CD4-positive, alpha-beta T cell treated with Interleukin-15 for 4 hours (primary cell): ENCODE measurements at regions not wholly inside any gene's neighbourhood (a gene's known extent, or its start where the extent isn't known, plus 50 kb on each side); places are given as distances from the start of the nearest gene placed in this dataset.
"Not testable (repeated sequence)": the region's sequence is repeated elsewhere in the genome, so short reads cannot be mapped to it uniquely, and the experiment has no call there.

Source experiments
- DNase-seq: peaks from one replicate; pipeline ENCODE4 v3.0.0-alpha.2; 2020; ENCODE audit warnings: low spot score

- DNase-seq, result no peak
Observed at GRCh38 chr7:68917041-68917651, 681.1 kb upstream of the AUTS2 start.

DNA sequence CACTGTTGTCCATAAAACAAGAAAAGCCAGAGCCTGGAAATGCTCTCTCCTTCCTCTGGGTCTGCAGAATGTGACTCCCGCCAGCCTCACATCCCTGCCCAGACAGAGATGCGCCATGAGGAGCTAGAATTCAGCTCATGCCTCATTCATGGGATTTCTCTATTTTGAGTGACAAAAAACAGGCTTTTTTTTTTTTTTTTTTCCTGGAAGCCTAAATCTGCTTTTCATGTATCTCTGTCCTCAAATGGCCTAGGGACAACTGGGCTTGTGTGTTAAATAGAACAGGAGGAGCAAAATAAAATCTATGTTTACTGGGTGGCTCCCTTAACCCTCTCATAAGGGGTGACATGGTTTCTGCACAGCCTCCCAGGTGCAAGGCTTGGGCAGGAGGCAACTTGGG, 679.7 kb upstream of the AUTS2 start:
- no peak for DNase-seq

DNA sequence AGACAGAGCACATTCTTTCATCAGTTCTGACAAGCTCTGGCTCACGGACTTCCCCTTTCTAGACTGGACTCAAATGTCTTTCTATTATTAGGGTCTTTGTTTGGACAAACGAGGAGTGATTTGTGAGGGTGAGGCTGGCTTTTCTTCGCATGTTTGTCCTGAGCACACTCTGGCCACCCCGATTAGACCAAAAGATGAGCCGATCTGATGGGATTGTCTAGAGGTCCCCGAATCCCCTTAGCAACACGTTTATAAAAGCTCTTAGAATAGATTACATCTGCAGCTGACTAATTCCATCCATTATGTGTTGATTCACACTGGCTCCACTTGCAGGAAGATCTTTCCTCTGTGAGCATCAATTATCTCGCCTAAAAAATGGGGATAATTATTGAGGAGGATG, 675.4 kb upstream of the AUTS2 start:
- DNase-seq, result no peak

- DNase-seq, result no peak
Observed at GRCh38 chr7:68925241-68925640, 673.0 kb upstream of the AUTS2 start.

GRCh38 chr7:68929781-68930261, 668.5 kb upstream of the AUTS2 start:
- no peak for DNase-seq

DNA sequence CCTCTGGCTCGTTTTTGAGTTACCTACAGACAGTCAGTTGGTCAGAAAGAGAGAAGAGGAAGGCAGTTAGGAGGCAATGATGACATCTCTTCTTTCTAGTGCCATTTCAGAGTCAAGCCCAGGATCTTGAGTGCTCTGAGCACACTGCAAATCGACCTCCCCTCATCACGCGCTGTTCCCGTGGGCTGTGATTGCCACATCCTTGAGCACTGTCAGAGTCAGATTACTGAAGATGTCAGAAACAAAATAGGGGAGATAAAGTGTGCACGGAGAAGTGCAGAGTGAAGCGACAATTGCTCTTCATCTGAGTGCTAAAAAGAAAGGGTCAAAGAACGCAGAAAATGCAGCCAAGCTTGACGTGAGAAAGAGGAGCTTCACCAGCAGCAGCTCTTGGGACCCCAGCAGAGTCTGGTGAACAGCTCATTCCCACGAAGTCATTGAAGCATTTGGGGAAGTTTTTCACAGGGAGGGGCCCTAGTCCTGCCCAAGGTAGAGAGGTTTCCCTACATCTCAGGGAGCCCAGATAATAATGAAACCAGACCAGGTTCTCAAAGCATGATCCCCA, 661.7 kb upstream of the AUTS2 start:
- DNase-seq, result no peak

DNA sequence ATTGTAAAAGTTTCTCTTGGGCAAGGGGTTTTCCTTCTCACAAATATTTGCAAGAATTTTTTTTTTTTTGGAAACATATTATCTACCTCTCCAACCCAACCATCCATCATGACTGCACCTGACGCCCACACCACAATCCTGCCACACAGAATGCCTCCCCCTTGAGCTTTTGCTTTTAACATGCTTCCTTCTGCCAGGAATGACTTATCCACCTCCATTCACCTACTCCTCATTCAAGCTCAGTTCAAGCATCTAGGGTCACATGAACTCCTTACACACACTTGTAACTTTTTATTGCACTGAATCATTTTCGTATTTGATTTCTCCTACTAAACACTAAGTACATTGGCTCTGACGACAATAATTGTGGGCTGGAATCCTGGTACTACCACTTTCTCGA, 660.1 kb upstream of the AUTS2 start:
- no peak for DNase-seq

DNA sequence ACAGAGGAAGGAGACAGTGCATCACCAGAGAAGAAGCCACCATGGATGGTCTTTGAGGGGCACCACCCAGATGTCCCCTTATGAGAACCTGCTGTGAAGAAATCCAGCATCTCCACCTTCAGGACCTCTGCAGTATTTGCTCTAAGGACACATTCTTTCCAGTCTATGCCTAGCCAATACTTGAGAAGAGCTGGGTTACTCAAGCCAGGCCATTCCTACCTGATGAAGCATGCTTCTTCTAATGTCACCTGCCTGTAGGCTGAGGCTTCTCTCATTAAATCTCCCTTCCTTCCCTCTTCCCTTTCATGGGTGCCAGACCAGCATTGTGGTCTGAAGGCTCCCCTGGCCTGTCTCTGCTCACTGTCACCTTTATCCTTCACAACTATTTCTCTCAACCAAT, 654.5 kb upstream of the AUTS2 start:
- no peak for DNase-seq

GRCh38 chr7:68955656-68956055, 642.6 kb upstream of the AUTS2 start:
- DNase-seq, result no peak

- DNase-seq, result no peak
Observed at GRCh38 chr7:68958571-68958970, 639.7 kb upstream of the AUTS2 start.

DNA sequence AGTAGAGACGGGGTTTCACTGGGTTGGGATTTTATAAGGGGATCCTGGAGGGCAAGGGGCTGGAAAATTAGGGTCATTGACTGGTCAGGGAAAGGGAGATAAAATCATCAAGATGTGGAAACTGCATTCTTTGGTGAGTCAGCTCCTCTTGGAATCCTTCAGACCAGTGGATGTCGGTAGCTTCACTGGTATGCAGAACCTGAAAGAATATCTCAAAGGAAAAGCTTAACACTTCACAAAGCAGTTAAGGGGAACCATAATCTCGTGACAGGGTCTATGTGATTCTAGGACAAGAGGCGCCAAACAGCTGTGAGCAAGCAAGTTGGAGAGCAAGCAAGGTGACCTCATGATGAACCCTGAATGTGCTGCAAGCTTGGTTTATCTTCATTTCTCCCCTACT, 634.7 kb upstream of the AUTS2 start:
- no peak for DNase-seq

DNA sequence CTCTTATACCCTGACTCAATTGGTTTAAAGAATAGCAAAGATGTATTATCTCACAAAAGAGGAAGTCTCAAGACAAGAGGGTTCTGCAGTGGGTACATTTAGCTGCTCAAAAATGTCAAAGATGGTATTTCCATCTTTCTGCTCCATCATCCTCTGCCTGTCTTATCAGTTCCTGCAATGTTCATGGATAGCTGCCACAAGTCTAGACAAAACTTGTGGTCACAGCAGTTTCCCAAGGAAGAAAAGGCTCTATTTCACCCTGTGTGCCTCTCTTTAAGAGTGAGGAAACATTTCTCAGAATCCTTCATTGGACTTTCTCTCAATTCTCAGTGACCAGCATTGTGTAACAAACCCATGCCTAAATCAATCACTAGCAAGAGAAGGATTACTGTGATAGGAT, 634.2 kb upstream of the AUTS2 start:
- no peak for DNase-seq

- DNase-seq, result no peak
Observed at GRCh38 chr7:68965351-68965750, 632.9 kb upstream of the AUTS2 start.

GRCh38 chr7:68967598-68967997, 630.7 kb upstream of the AUTS2 start:
- no peak for DNase-seq

GRCh38 chr7:68969571-68969970, 628.7 kb upstream of the AUTS2 start:
- DNase-seq, result no peak

DNA sequence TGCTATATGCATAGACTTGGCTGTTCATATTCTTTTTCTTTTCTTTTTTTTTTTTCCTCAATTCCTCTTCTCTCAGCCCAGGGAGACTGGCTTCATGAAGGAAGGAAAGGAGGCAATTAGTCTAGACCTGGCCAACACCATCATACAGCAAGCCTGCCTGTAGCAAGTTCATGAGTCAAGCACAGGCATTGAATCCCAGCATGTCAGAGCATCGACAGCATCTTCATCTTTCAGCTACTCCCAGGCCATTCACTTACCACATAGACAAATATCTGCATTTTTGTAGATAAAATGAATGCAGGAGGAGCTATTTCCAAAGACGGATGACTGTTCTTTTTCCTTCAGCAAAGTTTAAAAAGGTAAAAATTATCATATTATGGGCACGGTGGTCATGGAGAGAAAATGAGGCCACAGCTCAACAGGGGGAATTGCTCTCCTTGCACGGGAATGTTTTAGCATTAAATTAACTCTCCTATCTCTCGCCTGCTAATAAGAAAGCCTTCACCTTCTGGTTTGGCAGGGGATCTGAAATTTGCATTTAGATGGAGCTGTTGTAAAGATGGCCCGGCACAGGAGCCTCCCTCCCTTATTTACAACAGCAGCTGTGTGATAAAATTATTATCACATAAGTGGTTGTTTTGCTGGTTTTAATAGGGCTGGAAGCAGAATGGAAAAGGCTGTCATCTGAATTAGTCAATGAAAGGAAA, 626.5 kb upstream of the AUTS2 start:
- no peak for DNase-seq

- no peak for DNase-seq
Observed at GRCh38 chr7:68977385-68978055, 620.8 kb upstream of the AUTS2 start.

DNA sequence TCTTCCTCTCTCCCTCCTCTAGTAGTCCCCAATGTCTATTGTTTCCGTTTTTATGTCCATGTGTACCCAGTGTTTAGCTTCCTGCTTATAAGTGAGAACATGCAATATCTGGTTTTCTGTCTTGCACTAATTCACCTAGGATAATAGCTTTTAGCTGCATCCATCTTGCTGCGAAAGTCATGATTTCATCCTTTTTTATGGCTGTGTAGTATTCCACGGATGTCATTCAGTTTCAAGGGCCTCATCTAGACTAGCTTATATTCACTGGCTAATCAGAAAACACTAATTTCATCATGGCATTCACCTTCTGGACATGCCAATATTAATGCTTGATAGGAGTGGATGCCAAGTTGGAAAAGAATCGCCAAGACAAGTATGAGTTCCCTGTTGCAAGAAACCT, 619.6 kb upstream of the AUTS2 start:
- DNase-seq, result no peak

DNA sequence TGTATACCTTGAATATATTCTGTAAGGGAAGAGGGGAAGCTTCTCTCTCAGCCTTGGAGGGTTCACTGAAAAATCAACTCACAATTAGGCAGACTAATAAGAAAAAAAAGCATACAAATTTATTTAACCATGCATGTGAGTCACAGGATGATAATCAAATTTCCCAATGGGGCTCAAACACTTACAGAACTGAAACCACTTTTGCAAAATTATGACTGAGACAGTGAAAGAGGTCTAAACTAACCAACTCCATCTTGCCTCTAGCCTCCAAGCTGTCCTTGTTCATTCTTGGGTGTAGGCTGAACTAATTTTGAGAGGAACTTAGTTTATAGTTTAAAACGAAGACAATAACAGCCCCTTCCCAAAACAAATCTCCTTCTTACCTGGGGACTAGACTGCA, 618.3 kb upstream of the AUTS2 start:
- DNase-seq, result no peak

DNA sequence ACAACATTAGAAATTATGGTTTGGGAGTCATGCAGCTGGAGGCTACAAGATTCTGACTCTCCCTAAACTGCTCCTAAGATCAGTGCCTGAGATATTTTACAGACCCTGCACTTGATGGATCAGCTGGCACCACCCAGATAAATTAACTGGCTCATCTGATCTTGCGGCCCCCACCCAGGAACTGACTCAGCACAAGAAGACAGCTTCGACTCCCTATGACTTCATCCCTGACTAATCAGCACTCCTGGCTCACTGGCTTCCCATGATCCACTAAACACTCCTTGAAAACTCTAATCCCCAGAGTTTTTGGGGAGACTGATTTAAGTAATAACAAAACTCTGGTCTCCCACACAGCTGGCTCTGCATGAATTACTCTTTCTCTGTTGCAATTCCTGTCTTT, 617.8 kb upstream of the AUTS2 start:
- not testable (repeated sequence) for DNase-seq

DNA sequence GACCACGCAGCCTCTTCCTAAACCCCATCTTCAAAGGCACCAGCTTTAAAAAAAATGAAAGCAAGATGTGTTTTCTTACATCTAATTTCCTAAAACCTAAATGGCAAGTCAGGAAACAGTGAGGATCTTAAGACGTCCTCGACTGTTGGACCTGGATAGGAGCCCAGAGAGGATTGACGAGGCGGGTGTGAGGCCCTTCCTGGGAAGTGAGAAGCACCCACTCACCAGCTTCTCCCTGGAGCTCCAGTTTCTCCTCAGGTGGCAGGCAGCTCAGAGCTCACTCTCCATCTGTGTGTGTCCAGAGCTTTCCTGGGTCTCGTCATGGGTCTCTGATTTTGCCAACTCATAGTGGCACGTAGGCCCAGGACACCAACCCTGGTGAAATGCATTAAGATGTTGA, 614.0 kb upstream of the AUTS2 start:
- DNase-seq, result no peak

GRCh38 chr7:68994841-68995240, 603.4 kb upstream of the AUTS2 start:
- DNase-seq, result no peak

- no peak for DNase-seq
Observed at GRCh38 chr7:68998136-68998535, 600.1 kb upstream of the AUTS2 start.
